GM21423 (cell line): ENCODE measurements at regions not wholly inside any gene's neighbourhood (a gene's known extent, or its start where the extent isn't known, plus 50 kb on each side); places are given as distances from the start of the nearest gene placed in this dataset.

Experiments
- ATAC-seq: cut with Tn5 transposase; IDR thresholded peaks from one replicate; pipeline ENCODE4 v1.9.1; 2021; ENCODE audit warnings: mild to moderate bottlenecking, moderate library complexity; ENCODE audit not compliant: unreplicated experiment

GRCh38 chr2:145260674-145261073 is 740.8 kb upstream of the ZEB2 start:
- no peak for ATAC-seq

- no peak for ATAC-seq
Observed at GRCh38 chr2:145260081-145260480, 740.2 kb upstream of the ZEB2 start.

DNA sequence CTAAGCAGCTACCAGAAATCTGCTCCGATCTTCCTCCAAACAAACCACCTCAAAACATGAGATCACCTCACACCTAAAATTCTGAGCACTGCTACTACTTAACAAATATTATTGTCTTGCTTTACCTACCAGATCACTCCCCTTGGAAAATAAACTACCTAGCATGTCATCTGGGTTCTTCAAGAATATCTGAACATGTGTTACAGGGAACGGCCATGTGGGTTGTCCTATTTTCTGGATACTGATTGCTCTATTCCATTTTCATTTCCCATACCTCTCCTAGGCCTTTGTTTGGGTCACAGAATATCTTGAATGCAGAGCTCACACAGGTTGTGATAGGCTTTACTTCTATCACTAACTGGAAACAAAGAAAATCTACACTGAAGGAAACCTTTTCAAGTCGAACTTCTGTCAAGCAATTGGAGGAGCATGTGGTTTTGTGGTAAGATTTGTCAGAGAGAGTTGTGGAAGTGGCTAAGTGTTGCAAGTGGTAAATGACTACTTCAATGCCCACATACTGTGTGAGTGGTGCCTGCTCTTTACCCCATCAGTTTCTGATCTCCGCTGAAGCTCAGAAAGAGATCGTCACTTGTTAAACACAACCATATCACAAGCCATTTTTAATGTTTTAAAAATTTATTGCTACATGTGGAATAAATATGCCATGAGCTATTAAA is 739.1 kb upstream of the ZEB2 start:
- ATAC-seq: no peak

DNA sequence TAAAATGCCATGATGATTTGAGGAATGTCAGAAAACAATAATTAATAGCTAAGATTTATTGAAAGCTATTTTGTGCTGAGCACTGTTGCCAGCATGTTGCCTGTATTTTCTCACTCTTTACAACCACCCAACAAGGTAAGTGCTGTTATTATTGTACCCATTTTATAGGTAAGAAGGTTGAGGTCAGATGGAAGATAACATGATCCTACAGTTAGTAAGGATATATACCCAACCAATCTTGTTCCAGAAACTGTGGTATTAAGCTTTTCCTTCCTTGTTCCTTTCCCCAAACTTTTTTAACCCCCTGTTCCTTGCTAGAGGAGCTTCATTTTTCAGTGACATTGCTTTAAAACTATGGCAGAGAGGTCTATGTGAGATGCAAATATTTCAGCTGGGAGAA is 738.0 kb upstream of the ZEB2 start:
- ATAC-seq: no peak

GRCh38 chr2:145256551-145256950 is 736.6 kb upstream of the ZEB2 start:
- ATAC-seq: no peak

DNA sequence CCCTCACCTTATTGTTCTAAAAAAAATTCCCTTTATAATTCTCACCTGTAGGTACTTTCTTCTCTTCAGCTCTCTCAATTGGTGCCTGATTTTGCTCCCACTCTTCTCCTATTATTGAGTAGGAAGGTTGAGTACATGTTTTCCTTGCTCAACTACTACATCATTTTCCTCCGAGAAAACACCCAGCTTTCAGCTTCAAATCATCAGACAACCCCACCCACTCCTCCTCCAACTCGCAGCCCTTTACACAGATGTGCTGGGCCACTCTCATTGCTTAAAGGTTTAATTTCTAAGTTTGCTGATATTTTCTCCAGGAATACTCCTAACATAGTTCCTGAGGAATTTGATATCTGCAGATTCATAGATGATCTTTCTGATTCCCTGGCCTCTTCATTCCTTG is 734.4 kb upstream of the ZEB2 start:
- no peak for ATAC-seq

DNA sequence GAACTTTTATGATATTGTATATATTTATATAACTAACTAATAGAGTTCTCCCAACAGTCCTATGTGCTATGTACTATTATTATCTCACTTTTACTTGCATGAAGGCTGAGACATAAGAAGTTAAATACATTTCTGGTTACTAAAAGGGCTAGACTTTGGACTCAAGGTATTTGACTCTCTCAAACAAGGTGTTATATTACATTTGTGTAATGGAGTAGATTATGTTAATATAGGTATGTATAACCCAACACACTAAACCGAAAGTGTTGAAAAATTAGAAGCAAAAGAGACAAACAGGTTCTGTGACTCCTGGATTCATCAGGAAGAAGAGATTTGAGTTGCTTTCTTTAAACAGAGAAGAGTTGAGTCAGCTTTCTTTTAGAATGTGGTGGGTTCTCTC is 733.6 kb upstream of the ZEB2 start:
- ATAC-seq: no peak

DNA sequence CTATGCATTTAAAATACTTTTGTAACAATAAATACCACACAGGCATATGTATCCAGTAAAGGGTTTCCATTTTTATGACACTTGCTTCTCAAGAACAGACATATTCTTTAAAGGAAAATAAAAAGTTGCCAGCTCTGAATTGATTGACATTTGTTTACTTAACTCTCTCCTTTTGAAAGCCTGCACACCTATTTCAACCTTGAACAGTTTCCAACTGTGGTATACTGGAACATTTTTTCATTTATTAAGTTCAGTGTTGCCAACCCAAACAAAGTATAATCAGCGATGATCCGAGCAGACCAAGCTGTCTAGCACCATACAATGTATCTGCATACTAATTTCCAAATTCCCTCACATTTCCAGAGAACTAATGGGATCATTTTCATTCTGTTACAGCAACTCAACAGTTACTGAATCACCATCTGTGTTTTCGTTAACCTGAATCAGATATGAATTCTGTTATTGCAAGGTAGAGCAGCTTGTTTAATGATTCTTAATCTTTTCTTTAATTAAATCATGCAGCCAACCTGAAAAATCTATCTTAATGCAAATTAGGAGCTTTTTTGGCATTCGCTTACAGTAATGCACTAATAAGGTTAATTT is 725.5 kb upstream of the ZEB2 start:
- ATAC-seq: no peak

GRCh38 chr2:145235312-145235711 is 715.4 kb upstream of the ZEB2 start:
- ATAC-seq: no peak

DNA sequence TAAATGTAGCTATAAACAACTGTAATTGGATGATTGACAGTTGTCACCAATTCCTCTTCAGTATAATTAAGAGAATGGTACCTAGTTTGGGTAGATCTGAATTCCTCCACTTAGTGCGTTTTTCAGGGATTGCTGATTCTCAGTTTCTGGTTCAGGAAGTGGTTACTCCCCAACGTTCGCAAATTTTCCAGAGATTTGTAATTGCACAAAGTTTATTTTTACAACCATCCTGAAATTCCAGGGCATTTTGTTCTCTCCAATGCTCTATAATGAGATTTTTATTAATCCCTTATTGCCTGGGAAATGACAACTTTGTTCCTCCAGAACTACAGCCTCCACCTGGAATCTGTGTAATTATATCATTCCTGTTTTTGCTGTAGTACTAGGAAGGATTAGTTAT is 710.6 kb upstream of the ZEB2 start:
- no peak for ATAC-seq

DNA sequence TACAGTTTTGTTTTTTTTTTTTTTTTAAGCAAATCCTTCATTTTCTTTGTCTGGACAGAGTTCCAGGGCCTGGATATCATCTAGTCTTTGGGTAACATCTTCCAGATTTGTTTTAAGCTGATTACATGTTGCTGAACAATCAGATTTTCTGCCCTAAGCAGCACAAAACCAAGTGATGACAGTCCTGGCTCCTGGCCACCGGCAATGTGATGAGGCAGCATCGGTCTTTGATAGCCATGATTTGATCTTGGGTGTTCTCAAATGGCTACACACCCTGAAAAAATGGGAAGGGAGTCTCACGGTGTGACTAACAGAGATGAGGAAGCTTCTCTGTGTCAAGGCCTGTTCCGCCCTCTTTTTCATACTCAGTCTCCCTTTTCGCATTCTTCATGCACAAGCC is 708.6 kb upstream of the ZEB2 start:
- ATAC-seq: no peak

DNA sequence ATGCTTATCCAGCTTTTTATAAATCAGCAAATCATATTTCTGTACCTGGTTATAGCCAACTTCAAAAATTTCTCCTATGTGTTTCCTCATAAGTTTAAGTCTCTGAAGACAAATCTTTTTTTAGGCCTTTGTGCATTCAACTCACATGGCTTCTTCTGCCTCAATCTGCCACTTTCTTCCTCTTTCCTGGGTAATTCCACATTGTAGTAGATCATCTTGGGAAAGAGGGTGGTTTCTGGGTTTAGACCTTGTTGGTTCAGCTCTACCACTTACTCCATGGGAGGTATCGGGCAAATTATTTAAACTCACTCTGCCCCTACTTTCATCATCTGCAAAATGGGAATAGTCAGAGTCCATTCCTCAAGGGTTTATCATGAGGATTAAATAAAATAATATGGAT is 707.0 kb upstream of the ZEB2 start:
- ATAC-seq: no peak

GRCh38 chr2:145221516-145221915 is 701.6 kb upstream of the ZEB2 start:
- ATAC-seq: no peak

- no peak for ATAC-seq
Observed at GRCh38 chr2:145221032-145221431, 701.1 kb upstream of the ZEB2 start.

DNA sequence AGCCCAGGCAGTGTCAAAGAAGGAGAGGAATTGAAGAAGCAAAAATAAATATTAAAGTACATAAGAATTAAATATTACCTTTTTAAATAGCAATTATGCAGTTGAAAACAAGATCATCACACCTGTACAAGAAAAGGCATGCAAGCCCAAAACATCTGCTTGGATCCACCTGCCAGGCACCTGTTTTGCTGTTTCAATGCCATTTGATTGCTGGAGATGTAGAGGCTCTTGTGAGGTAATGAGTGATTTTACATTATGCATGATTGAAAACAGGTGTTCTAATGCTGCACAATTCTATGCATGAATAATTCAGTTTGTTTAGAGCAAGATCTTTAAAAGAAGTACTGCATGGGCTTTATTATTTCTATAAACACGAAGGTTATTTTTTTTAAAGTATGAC is 700.6 kb upstream of the ZEB2 start:
- ATAC-seq: no peak

GRCh38 chr2:145207884-145208283 is 688.0 kb upstream of the ZEB2 start:
- ATAC-seq: no peak

- no peak for ATAC-seq
Observed at GRCh38 chr2:145206496-145207281, 686.8 kb upstream of the ZEB2 start.

DNA sequence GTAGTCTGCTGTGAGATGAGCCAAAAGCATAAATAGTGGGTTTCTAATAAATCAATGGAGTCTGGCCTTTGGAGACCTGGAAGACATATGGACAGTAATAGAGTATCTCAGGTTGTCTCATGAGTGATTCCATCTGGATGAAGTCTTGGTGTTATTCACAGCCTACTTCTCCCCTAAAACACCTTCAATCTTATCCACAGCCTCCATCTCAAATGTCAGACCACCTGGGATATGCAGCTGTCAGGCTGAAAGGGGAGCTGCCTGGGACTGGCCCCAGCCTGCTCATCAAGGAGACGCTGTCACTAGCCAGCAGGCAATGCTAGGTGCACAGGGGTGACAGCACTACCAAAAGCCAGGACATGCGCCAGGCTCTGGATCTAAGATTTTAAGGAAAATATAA is 684.0 kb upstream of the ZEB2 start:
- no peak for ATAC-seq

DNA sequence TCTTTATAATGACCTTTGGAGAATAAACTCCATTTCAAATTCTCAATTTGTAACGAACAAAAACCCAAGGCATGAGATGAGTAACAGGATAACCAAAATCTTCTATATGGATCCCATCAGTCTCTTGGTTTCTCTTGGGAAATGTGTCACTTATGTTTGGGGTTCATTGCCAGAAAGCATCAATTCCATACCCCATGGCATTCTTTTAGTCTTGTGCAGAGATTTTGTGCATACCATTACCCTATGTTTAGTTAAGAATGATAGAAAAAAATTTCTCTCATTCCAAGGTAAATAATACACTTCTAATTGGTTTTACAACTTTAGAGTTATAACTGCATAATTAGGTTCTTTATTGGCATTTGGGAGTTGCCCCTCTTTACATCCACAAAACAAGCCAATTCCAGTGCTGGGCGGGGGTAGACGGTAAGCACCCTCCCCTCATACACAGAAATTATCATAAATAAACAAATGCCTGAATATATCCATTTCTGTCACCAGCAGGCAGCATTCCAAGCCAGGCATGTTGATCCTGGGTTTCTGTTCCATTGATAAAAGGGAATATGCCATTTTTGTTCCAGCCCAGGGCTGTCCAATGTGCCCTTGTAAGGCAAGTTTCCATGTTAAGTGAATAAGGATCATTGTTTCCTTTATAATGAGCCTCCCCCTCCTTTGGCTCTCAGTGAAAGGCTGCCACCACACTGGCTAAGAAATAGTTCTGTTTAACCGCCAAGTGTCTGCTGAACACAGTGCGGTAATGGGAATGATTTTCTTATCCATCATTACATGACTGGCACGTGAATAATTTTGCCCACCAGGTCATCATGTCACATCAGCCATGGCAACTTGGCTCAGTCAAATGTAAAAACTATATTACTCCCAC is 680.1 kb upstream of the ZEB2 start:
- no peak for ATAC-seq

- ATAC-seq: no peak
Observed at GRCh38 chr2:145199042-145199441, 679.1 kb upstream of the ZEB2 start.

DNA sequence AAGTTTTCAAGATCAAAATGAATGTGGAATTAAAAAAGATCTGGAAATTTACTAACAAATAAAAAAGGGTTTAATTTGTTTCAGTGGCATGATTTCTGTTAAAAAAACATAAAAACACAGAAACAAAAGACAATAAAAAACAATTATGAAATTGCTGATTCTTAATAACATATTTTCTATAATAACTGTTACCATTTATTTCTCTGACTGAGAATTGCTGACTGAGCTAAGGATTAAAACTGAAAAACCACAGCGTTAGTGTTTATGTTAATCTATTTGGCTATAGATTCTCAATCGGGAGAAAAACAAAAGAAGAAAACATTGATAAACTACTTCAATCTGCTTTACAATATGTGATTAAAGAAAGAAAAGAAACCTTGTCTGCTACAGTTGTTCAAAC is 678.6 kb upstream of the ZEB2 start:
- ATAC-seq: no peak
